Skeletal muscle cell (primary cell): ENCODE measurements at regions not wholly inside any gene's neighbourhood (a gene's known extent, or its start where the extent isn't known, plus 50 kb on each side); places are given as distances from the start of the nearest gene placed in this dataset.

Experiments used
- DNase-seq: peaks from one replicate; pipeline ENCODE4 v3.0.0-alpha.2; 2010; ENCODE audit warnings: low read depth
- H3K4me3 ChIP-seq: 2 replicates; pipeline ENCODE4 v1.5.1; 2011; ENCODE audit warnings: low read depth, mild to moderate bottlenecking, control low read depth, low read length, moderate library complexity

GRCh38 chr1:87735750-87736149, 407.1 kb downstream of the LMO4 start:
- DNase-seq, result no peak
- no peak overlapping the region for H3K4me3 ChIP-seq

GRCh38 chr1:87739141-87739540, 410.5 kb downstream of the LMO4 start:
- no peak overlapping the region for H3K4me3 ChIP-seq
- no peak for DNase-seq

GRCh38 chr1:87739704-87740103, 411.0 kb downstream of the LMO4 start:
- no peak for DNase-seq
- no peak overlapping the region for H3K4me3 ChIP-seq

- DNase-seq, result no peak
- no peak overlapping the region for H3K4me3 ChIP-seq
Observed at GRCh38 chr1:87743256-87743655, 414.6 kb downstream of the LMO4 start.

GRCh38 chr1:87744056-87744455, 415.4 kb downstream of the LMO4 start:
- DNase-seq, result no peak
- H3K4me3 ChIP-seq, result no peak overlapping the region

GRCh38 chr1:87744763-87745162, 416.1 kb downstream of the LMO4 start:
- no peak for DNase-seq

GRCh38 chr1:87753366-87753765, 424.7 kb downstream of the LMO4 start:
- H3K4me3 ChIP-seq, result no peak overlapping the region
- DNase-seq, result no peak

More at GRCh38 chr1:87744763-87745162, 416.1 kb downstream of the LMO4 start:
- H3K4me3 ChIP-seq, result no peak overlapping the region

GRCh38 chr1:87754139-87754538, 425.5 kb downstream of the LMO4 start:
- no peak for DNase-seq

GRCh38 chr1:87757676-87758075, 429.0 kb downstream of the LMO4 start:
- no peak overlapping the region for H3K4me3 ChIP-seq
- DNase-seq, result no peak

More at GRCh38 chr1:87754139-87754538, 425.5 kb downstream of the LMO4 start:
- no peak overlapping the region for H3K4me3 ChIP-seq

GRCh38 chr1:87759421-87760087, 430.9 kb downstream of the LMO4 start:
- no peak overlapping the region for H3K4me3 ChIP-seq
- DNase-seq, result no peak

- H3K4me3 ChIP-seq, result no peak overlapping the region
- no peak for DNase-seq
Observed at GRCh38 chr1:87760155-87760554, 431.5 kb downstream of the LMO4 start.

- no peak for DNase-seq
Observed at GRCh38 chr1:87760654-87761053, 432.0 kb downstream of the LMO4 start.

GRCh38 chr1:87763483-87763882, 434.8 kb downstream of the LMO4 start:
- no peak overlapping the region for H3K4me3 ChIP-seq
- no peak for DNase-seq

More at GRCh38 chr1:87760654-87761053, 432.0 kb downstream of the LMO4 start:
- no peak overlapping the region for H3K4me3 ChIP-seq

- H3K4me3 ChIP-seq, result no peak overlapping the region
- DNase-seq, result no peak
Observed at GRCh38 chr1:87765057-87765680, 436.5 kb downstream of the LMO4 start.

- peak; percentile 89 for DNase-seq
- no peak overlapping the region for H3K4me3 ChIP-seq
Observed at GRCh38 chr1:87765681-87766070, 437.0 kb downstream of the LMO4 start.

- peak; percentile 40 for DNase-seq
- H3K4me3 ChIP-seq, result no peak overlapping the region
Observed at GRCh38 chr1:87766737-87767136, 438.1 kb downstream of the LMO4 start.

- H3K4me3 ChIP-seq, result no peak overlapping the region
- no peak for DNase-seq
Observed at GRCh38 chr1:87778896-87779295, 450.2 kb downstream of the LMO4 start.

GRCh38 chr1:87781554-87781953, 452.9 kb downstream of the LMO4 start:
- no peak for DNase-seq

GRCh38 chr1:87783315-87783714, 454.6 kb downstream of the LMO4 start:
- no peak overlapping the region for H3K4me3 ChIP-seq
- no peak for DNase-seq

More at GRCh38 chr1:87781554-87781953, 452.9 kb downstream of the LMO4 start:
- H3K4me3 ChIP-seq, result no peak overlapping the region

GRCh38 chr1:87785386-87785785, 456.7 kb downstream of the LMO4 start:
- no peak for DNase-seq
- H3K4me3 ChIP-seq, result no peak overlapping the region

- no peak overlapping the region for H3K4me3 ChIP-seq
- DNase-seq, result no peak
Observed at GRCh38 chr1:87786229-87786628, 457.5 kb downstream of the LMO4 start.
